A172 (cell line): ENCODE measurements at regions not wholly inside any gene's neighbourhood (a gene's known extent, or its start where the extent isn't known, plus 50 kb on each side); places are given as distances from the start of the nearest gene placed in this dataset.
"Not testable (repeated sequence)": the region's sequence is repeated elsewhere in the genome, so short reads cannot be mapped to it uniquely, and the experiment has no call there.

ENCODE experiments used
- DNase-seq: peaks from one replicate; pipeline ENCODE4 v3.0.0-alpha.2; 2015; ENCODE audit warnings: low spot score

GRCh38 chr1:89436856-89437255, 73.0 kb downstream of the GBP6 start:
- no peak for DNase-seq

- not testable (repeated sequence) for DNase-seq
These were observed 74.4 kb downstream of the GBP6 start for GRCh38 chr1:89438301-89438700.

GRCh38 chr1:89440911-89441310, 77.1 kb downstream of the GBP6 start:
- no peak for DNase-seq

GRCh38 chr1:89444791-89445190, 79.8 kb upstream of the LRRC8B start:
- DNase-seq: no peak

- DNase-seq: no peak
These were observed 73.6 kb upstream of the LRRC8B start for GRCh38 chr1:89451011-89451410.

- DNase-seq: no peak
These were observed 71.3 kb upstream of the LRRC8B start for GRCh38 chr1:89453123-89453972.

GRCh38 chr1:89454845-89455521, 69.6 kb upstream of the LRRC8B start:
- DNase-seq: peak; percentile 28

- no peak for DNase-seq
These were observed 67.6 kb upstream of the LRRC8B start for GRCh38 chr1:89457046-89457445.

GRCh38 chr1:89459081-89459480, 65.5 kb upstream of the LRRC8B start:
- DNase-seq: no peak

- no peak for DNase-seq
These were observed 64.3 kb upstream of the LRRC8B start for GRCh38 chr1:89460325-89460724.

- DNase-seq: no peak
These were observed 62.4 kb upstream of the LRRC8B start for GRCh38 chr1:89462250-89462649.

- no peak for DNase-seq
These were observed 60.6 kb upstream of the LRRC8B start for GRCh38 chr1:89464008-89464407.

- DNase-seq: no peak
These were observed 59.4 kb upstream of the LRRC8B start for GRCh38 chr1:89465201-89465600.

- DNase-seq: no peak
These were observed 58.2 kb upstream of the LRRC8B start for GRCh38 chr1:89466307-89466930.

GRCh38 chr1:89472253-89472652, 52.4 kb upstream of the LRRC8B start:
- no peak for DNase-seq

- DNase-seq: no peak
These were observed 51.7 kb upstream of the LRRC8B start for GRCh38 chr1:89472886-89473417.
